ENCODE measurements at regions not wholly inside any gene's neighbourhood (a gene's known extent, or its start where the extent isn't known, plus 50 kb on each side); places are given as distances from the start of the nearest gene placed in this dataset.

DNA sequence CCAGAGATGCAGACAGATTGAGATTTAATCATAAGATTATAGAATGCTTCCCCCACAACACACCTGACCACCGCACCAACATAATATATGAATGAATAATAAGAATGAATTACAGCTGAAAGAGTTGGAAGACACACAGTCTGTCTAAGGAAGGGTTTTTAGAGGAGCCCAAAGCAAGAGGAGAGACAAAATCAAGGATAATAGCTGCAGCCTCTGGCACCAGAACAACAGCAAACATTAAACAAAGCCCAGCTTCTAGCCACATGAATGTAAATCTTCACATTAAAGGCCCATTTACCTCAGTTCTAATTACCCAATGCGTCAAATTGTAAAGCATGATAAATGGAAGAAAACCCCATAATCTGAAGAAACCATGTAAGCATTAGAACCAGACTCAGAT lies 133.9 kb downstream of the SPCS3 start:
- no peak for DNase-seq
- intact Hi-C loops (cut with micrococcal nuclease), result no loop called here
- Mint-ChIP-seq H3K27me3 (peaks cover 0 to 1% of the 10 kb centered on the region in 2 donors), H3K36me3 (no peaks in the 10 kb centered on the region), H3K9me3 (peaks cover 0 to 10% (median under 1%) of the 10 kb centered on the region in 8 donors), H3K4me3 (no peak overlapping the region), H3K27ac (no peak overlapping the region), H3K4me1 (no peaks in the 10 kb centered on the region)
- Histone ChIP-seq H3K4me1 (ENCODE audit: insufficient read depth, low read length) (no peaks in the 10 kb centered on the region), H3K36me3 (ENCODE audit: insufficient read depth, low read length) (no peaks in the 10 kb centered on the region), H3K9me3 (ENCODE audit: control insufficient read depth in 1 of 2, low read length in 2 of 2) (no peaks in the 10 kb centered on the region), H3K27ac (ENCODE audit: low read depth, low read length) (no peak overlapping the region), H3K27me3 (ENCODE audit: insufficient read depth, low read length) (no peaks in the 10 kb centered on the region), H3K4me3 (ENCODE audit: low read length in 2 of 2) (no peak overlapping the region)
- POLR2A ChIA-PET (ENCODE audit: partially characterized antibody), result no interaction called here
- CTCF ChIA-PET (ENCODE audit: partially characterized antibody), result no interaction called here

DNA sequence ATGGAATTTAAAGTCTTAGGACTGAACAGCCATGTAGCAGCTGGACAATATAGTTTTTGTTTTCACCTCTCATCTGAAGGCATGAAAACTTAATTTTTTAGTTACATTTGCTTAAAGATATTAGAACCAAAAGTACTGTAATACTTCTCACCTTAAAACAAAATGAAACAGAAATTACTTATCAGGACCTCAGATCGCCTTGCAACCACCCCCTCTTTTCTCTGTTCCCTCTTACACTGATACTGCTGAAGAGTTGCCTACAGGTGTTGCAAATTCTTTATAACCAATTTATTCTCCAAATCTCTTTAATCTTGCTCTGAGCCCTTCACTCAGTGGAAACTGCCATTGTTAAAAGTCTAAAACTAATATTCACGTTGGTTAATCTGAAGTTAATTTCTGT lies 145.0 kb downstream of the SPCS3 start:
- Mint-ChIP-seq H3K4me3 (no peak overlapping the region), H3K36me3 (no peaks in the 10 kb centered on the region), H3K9me3 (peaks cover 0 to 25% (median 7%) of the 10 kb centered on the region in 8 donors), H3K27me3 (no peaks in the 10 kb centered on the region), H3K27ac (no peak overlapping the region), H3K4me1 (no peaks in the 10 kb centered on the region)
- POLR2A ChIA-PET (ENCODE audit: partially characterized antibody), result no interaction called here
- Histone ChIP-seq H3K9me3 (ENCODE audit: control insufficient read depth in 1 of 2, low read length in 2 of 2) (no peaks in the 10 kb centered on the region), H3K27ac (ENCODE audit: low read depth, low read length) (no peak overlapping the region), H3K4me3 (ENCODE audit: low read length in 2 of 2) (no peak overlapping the region), H3K36me3 (ENCODE audit: insufficient read depth, low read length) (no peaks in the 10 kb centered on the region), H3K4me1 (ENCODE audit: insufficient read depth, low read length) (no peaks in the 10 kb centered on the region), H3K27me3 (ENCODE audit: insufficient read depth, low read length) (no peaks in the 10 kb centered on the region)
- CTCF ChIA-PET (ENCODE audit: partially characterized antibody), result no interaction called here
- intact Hi-C loops (cut with micrococcal nuclease), result no loop called here
- DNase-seq, result no peak

DNA sequence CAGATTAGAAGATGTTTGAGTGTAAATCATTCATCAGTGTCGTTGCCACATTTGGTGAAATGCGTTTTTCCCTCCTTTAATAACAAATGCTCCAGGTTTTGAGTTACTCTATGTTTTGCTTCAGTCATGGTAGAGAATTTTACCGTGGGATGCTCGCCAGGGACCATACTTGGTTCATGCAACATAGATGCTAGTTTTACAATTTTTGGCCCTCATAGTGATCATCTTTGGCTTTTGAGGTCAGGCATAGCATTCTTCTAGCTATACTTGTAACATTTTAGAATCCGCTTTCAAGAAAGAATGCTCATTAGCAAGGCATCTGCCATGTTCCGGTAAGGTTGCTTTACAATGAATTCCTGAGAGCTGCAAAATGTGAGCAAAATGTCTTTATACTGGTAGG lies 147.2 kb downstream of the SPCS3 start:
- no peak overlapping the region for H3K27ac Mint-ChIP-seq
- no peaks in the 10 kb centered on the region for H3K9me3 ChIP-seq (ENCODE audit: control insufficient read depth in 1 of 2, low read length in 2 of 2)
- peaks cover 0 to 18% (median 3%) of the 10 kb centered on the region in 8 donors for H3K9me3 Mint-ChIP-seq
- H3K27ac ChIP-seq (ENCODE audit: low read depth, low read length), result no peak overlapping the region
- CTCF ChIA-PET (ENCODE audit: partially characterized antibody), result interaction anchor here (1.9 kb wide), 1 partner anchor 13 kb away, joined by 4 read pairs; no protein-coding TSS in a partner anchor
- H3K27me3 Mint-ChIP-seq, result no peaks in the 10 kb centered on the region
- no peaks in the 10 kb centered on the region for H3K4me1 Mint-ChIP-seq
- intact Hi-C loops (cut with micrococcal nuclease), result no loop called here
- no peaks in the 10 kb centered on the region for H3K36me3 ChIP-seq (ENCODE audit: insufficient read depth, low read length)
- no peak overlapping the region for H3K4me3 ChIP-seq (ENCODE audit: low read length in 2 of 2)
- H3K4me3 Mint-ChIP-seq, result no peak overlapping the region
- H3K36me3 Mint-ChIP-seq, result no peaks in the 10 kb centered on the region
- no peak for DNase-seq
- no peaks in the 10 kb centered on the region for H3K4me1 ChIP-seq (ENCODE audit: insufficient read depth, low read length)
- no peaks in the 10 kb centered on the region for H3K27me3 ChIP-seq (ENCODE audit: insufficient read depth, low read length)
- POLR2A ChIA-PET (ENCODE audit: partially characterized antibody), result no interaction called here

DNA sequence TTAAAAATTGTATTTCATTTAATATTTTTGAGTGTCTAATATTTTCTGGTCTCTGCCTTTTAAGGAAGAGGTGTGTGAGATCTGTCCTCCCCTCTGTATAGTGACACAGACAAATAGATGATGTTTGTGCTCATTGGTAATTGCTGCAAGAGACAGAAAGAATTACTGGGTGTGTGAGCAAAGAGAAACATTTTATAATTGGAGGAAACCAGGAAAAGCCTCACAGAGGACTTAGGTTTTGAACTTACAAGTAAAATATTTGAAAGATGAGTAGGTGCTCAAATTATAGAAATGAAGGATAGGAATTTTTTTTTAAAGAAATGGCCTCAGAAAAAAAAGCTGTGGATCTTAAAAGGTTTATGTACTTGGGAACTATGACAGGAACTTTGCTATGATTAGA lies 149.8 kb downstream of the SPCS3 start:
- ChIA-PET POLR2A (ENCODE audit: partially characterized antibody) (no interaction called here), CTCF (ENCODE audit: partially characterized antibody) (no interaction called here)
- Histone ChIP-seq H3K9me3 (ENCODE audit: control insufficient read depth in 1 of 2, low read length in 2 of 2) (no peaks in the 10 kb centered on the region), H3K27ac (ENCODE audit: low read depth, low read length) (no peak overlapping the region), H3K4me1 (ENCODE audit: insufficient read depth, low read length) (no peaks in the 10 kb centered on the region), H3K27me3 (ENCODE audit: insufficient read depth, low read length) (no peaks in the 10 kb centered on the region), H3K4me3 (ENCODE audit: low read length in 2 of 2) (no peak overlapping the region), H3K36me3 (ENCODE audit: insufficient read depth, low read length) (no peaks in the 10 kb centered on the region)
- intact Hi-C loops (cut with micrococcal nuclease), result no loop called here
- Mint-ChIP-seq H3K36me3 (no peaks in the 10 kb centered on the region), H3K27ac (no peak overlapping the region), H3K4me3 (no peak overlapping the region), H3K9me3 (peaks cover 0 to 12% (median 3%) of the 10 kb centered on the region in 8 donors), H3K27me3 (no peaks in the 10 kb centered on the region), H3K4me1 (no peaks in the 10 kb centered on the region)
- DNase-seq, result no peak

GRCh38 chr4:176470671-176471070 lies 150.9 kb downstream of the SPCS3 start:
- intact Hi-C loops (cut with micrococcal nuclease), result no loop called here
- Histone ChIP-seq H3K4me3 (ENCODE audit: low read length in 2 of 2) (no peak overlapping the region), H3K4me1 (ENCODE audit: insufficient read depth, low read length) (no peaks in the 10 kb centered on the region), H3K9me3 (ENCODE audit: control insufficient read depth in 1 of 2, low read length in 2 of 2) (no peaks in the 10 kb centered on the region), H3K36me3 (ENCODE audit: insufficient read depth, low read length) (no peaks in the 10 kb centered on the region), H3K27ac (ENCODE audit: low read depth, low read length) (no peak overlapping the region), H3K27me3 (ENCODE audit: insufficient read depth, low read length) (no peaks in the 10 kb centered on the region)
- no peak for DNase-seq
- Mint-ChIP-seq H3K36me3 (no peaks in the 10 kb centered on the region), H3K4me3 (no peak overlapping the region), H3K4me1 (no peaks in the 10 kb centered on the region), H3K9me3 (peaks cover 0 to 18% (median 7%) of the 10 kb centered on the region in 8 donors), H3K27me3 (no peaks in the 10 kb centered on the region), H3K27ac (no peak overlapping the region)
- POLR2A ChIA-PET (ENCODE audit: partially characterized antibody), result no interaction called here
- CTCF ChIA-PET (ENCODE audit: partially characterized antibody), result no interaction called here

- no peak for DNase-seq
- Histone ChIP-seq H3K4me3 (ENCODE audit: low read length in 2 of 2) (no peak overlapping the region), H3K9me3 (ENCODE audit: control insufficient read depth in 1 of 2, low read length in 2 of 2) (no peaks in the 10 kb centered on the region), H3K4me1 (ENCODE audit: insufficient read depth, low read length) (no peaks in the 10 kb centered on the region), H3K27me3 (ENCODE audit: insufficient read depth, low read length) (no peaks in the 10 kb centered on the region), H3K36me3 (ENCODE audit: insufficient read depth, low read length) (no peaks in the 10 kb centered on the region), H3K27ac (ENCODE audit: low read depth, low read length) (no peak overlapping the region)
- H3K4me1 Mint-ChIP-seq, result no peaks in the 10 kb centered on the region
- no peak overlapping the region for H3K4me3 Mint-ChIP-seq
- H3K27ac Mint-ChIP-seq, result no peak overlapping the region
- intact Hi-C loops (cut with micrococcal nuclease), result no loop called here
- H3K27me3 Mint-ChIP-seq, result no peaks in the 10 kb centered on the region
- CTCF ChIA-PET (ENCODE audit: partially characterized antibody), result no interaction called here
- POLR2A ChIA-PET (ENCODE audit: partially characterized antibody), result no interaction called here
- no peaks in the 10 kb centered on the region for H3K36me3 Mint-ChIP-seq
- H3K9me3 Mint-ChIP-seq, result peaks cover 0 to 18% (median 13%) of the 10 kb centered on the region in 8 donors
Measured at GRCh38 chr4:176475067-176475466, 155.3 kb downstream of the SPCS3 start.

DNA sequence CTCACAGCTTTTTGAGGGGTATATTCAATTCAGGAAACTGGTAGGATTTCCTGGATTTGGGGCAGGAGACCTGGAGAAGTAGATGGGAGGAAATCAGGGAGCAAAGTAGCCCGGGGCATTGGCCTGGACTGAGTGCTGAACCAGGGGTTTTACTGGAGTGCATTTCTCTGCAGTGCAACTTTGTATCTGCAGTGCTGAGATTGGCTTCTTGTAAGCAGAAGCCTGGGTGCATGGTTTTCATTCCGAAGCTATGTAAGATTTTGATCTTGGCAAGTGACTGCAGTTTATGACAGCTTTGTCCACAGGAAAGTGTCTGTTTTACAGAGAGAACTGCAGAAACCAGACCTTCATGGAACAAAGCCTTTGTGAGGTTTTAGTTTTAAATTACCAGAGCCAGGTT lies 158.3 kb downstream of the SPCS3 start:
- Histone ChIP-seq H3K4me1 (ENCODE audit: insufficient read depth, low read length) (no peaks in the 10 kb centered on the region), H3K36me3 (ENCODE audit: insufficient read depth, low read length) (no peaks in the 10 kb centered on the region), H3K27ac (ENCODE audit: low read depth, low read length) (no peak overlapping the region), H3K9me3 (ENCODE audit: control insufficient read depth in 1 of 2, low read length in 2 of 2) (no peaks in the 10 kb centered on the region), H3K27me3 (ENCODE audit: insufficient read depth, low read length) (no peaks in the 10 kb centered on the region), H3K4me3 (ENCODE audit: low read length in 2 of 2) (no peak overlapping the region)
- Mint-ChIP-seq H3K9me3 (peaks cover 0 to 17% (median 14%) of the 10 kb centered on the region in 8 donors), H3K36me3 (no peaks in the 10 kb centered on the region), H3K4me1 (no peaks in the 10 kb centered on the region), H3K27me3 (no peaks in the 10 kb centered on the region), H3K27ac (no peak overlapping the region), H3K4me3 (no peak overlapping the region)
- DNase-seq, result no peak
- intact Hi-C loops (cut with micrococcal nuclease), result no loop called here
- CTCF ChIA-PET (ENCODE audit: partially characterized antibody), result no interaction called here
- POLR2A ChIA-PET (ENCODE audit: partially characterized antibody), result no interaction called here

GRCh38 chr4:176479767-176480166 lies 160.0 kb downstream of the SPCS3 start:
- no peaks in the 10 kb centered on the region for H3K4me1 Mint-ChIP-seq
- intact Hi-C loops (cut with micrococcal nuclease), result no loop called here

More at GRCh38 chr4:176479767-176480166, 160.0 kb downstream of the SPCS3 start:
- Histone ChIP-seq H3K27me3 (ENCODE audit: insufficient read depth, low read length) (no peaks in the 10 kb centered on the region), H3K27ac (ENCODE audit: low read depth, low read length) (no peak overlapping the region), H3K9me3 (ENCODE audit: control insufficient read depth in 1 of 2, low read length in 2 of 2) (no peaks in the 10 kb centered on the region), H3K36me3 (ENCODE audit: insufficient read depth, low read length) (no peaks in the 10 kb centered on the region), H3K4me3 (ENCODE audit: low read length in 2 of 2) (no peak overlapping the region), H3K4me1 (ENCODE audit: insufficient read depth, low read length) (no peaks in the 10 kb centered on the region)
- ChIA-PET POLR2A (ENCODE audit: partially characterized antibody) (no interaction called here), CTCF (ENCODE audit: partially characterized antibody) (interaction anchor here (1.4 kb wide), 1 partner anchor 14 kb away, joined by 4 read pairs; no protein-coding TSS in a partner anchor)
- DNase-seq, result no peak
- Mint-ChIP-seq H3K9me3 (peaks cover 0 to 16% (median 12%) of the 10 kb centered on the region in 8 donors), H3K27me3 (no peaks in the 10 kb centered on the region), H3K36me3 (no peaks in the 10 kb centered on the region), H3K4me3 (no peak overlapping the region), H3K27ac (no peak overlapping the region)
